NCI-H748 (cell line): ENCODE measurements at regions not wholly inside any gene's neighbourhood (a gene's known extent, or its start where the extent isn't known, plus 50 kb on each side); places are given as distances from the start of the nearest gene placed in this dataset.

Experiments
- DNase-seq: peaks from one replicate; lab custom pipeline; 2025; ENCODE audit not compliant: unreplicated experiment; lab: John Stamatoyannopoulos, UW

DNA sequence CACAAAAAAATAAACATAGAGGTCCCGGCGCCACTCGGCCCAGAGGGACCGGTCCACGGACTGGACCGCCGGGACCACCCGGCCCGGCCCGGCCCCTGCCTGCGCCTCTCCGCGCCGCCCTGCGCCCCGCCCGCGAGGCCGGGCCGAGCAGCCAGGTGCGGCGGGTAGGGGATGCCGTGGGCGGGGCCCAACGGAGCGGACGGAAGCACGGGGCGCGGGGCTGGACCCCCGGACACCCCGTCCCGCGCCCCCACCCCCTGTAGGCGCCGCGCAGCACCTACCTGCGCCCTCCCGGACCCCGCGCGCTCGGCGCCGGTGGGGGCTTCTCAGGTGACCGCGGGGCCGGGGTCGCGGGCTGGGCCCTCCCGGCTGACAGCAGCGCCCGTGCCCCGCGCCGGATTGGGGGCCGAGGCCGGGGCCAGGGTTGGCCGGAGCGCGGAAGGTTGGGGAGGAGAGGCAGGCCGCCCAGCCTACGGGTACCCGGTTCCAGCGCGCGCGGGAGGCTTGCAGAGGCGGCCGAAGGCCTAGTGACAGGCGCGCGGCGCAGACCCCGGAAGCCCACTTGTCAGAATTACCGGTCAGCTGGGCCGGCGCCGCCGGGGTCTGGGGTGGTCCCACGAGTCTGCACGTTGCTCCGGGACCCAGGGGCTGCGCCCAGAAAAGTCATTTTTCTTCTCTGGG, 351.9 kb upstream of the CAMK1G start:
- no peak for DNase-seq

DNA sequence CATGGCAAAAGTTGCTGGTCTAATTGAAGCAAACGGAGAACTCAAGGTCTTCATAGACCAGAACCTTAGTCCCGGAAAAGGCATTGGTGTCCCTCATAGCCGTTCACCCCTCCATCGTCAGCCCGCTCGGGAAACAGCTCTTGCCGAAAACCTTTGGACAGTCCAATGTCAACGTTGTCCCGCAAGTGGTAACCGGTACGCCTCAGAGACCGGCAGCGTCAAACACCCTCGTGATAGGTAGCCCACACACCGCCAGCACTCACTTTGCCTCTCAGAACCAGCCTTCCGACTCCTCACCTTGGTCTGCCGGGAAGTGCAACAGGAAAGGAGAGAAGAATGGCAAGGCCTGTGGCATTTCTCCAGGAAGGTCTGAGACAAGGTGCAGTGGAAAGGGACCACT, 351.3 kb upstream of the CAMK1G start:
- no peak for DNase-seq

DNA sequence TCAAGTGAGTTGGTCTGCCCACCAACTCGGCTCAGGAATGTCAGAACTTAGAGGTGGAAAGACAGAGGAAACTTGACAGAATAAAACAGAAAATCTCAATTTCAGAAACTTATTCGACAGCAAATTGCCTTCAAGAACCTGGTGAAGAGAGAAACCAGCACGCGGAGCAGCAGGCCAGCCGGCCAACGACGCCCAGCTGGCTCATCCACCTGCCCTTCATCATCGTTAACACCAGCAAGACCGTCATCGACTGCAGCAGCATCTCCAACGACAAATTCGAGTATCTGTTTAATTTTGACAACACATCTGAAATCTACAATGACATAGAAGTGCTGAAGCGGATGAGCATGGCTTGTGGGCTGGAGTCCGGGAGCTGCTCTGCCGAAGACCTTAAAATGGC, 350.8 kb upstream of the CAMK1G start:
- no peak for DNase-seq

DNA sequence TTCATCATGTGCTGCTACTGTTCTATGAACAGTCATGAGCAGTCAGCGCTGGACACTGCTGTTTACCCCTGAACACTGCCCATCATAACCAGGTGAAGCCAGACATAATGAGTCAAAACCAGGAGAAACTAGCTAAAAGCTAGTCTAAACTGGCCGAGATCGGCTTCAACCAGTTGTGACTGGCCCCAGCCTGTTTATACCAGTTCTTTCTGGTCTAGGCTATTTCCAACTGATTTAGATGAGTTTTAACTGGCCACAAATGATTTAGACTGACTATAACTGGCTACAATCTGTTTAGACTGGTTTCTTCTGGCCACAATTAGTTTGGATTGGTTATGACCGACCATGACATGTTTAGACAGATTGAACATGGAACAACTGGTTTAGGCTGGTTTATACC, 348.3 kb upstream of the CAMK1G start:
- DNase-seq = no peak

DNA sequence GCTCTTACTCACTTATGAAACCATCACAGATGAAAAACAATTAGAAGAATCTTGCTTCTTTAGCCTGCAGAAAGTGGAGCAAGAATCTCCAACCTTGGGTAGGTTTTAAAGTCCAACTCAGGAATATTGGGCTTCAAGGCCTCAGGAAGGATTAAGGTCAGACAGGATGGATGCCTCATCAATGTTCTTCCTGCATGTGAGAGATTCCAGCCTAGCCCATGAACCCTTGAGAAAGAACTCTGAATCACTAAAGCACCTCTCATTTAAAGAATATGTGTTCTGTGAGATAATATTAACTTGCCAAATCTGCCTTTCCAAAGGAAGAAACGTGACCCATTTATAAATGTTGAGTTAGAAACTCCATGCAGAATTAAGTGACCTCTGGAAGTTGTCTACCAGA, 345.2 kb upstream of the CAMK1G start:
- DNase-seq = no peak

DNA sequence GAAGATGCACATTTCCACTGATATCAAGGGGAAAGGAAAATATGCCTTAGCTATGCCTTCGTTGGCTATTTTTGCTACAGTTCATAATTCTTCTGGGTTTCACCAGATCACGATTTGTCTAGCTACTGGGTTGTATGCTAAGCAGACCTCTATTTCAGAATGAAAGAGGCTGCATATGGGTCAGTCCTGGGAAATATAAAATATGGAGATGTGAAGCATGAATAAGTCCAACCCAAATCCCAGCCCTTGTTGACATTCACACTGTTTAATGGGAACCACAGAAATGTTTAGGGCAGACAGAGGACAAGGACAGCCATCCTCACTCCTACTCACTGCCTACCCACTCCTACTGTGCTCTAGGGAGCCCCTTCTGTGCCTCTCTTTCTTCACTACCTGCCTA, 343.2 kb upstream of the CAMK1G start:
- no peak for DNase-seq

DNA sequence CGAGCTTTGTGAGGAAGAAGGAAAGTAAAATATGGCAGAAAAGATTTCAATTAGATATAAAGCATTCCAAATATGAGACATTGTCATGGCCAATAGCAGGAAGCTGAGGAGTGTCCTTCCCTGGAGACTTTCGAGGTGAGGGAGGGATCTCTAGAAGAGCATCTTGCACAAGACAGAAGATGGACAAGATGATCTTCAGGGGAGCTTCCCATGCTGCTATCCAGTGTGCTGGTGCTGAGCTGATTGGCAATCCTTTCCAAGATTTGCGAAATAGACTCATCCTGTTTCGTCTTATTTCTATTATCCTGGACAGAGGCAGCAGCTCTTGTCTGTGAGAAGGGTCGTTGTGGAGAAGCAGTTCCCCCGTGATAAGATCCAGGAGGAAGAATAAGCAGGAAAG, 342.0 kb upstream of the CAMK1G start:
- DNase-seq = no peak

DNA sequence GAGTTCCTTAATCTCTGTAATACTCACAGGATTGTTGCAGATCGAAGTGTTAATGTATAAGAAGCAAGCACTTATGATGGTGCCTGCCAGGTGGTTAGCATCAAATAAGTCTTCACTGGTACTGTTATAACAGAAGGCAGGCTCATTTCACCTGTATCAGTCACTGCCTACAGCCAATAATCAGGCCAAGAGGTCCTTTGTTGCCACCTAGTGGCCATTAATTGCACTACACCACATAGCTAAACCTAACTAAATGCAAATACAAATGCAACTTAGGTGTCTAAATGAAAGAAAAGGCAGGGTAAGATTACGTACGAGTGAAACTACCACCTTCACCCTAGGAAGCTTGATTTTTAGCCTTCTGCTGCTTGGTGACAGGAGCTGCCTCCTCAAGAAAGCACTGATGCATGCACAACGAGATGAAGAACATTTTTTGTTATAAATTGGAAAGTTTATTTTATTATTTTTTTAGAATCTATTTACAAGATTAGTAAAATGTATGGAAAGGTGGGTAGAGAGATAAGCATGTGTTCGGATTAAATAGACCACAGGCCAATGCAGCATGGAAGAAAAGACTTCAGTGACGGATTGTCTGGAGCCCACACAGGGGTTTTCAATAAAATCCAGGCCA, 334.8 kb upstream of the CAMK1G start:
- DNase-seq = peak; percentile 74

DNA sequence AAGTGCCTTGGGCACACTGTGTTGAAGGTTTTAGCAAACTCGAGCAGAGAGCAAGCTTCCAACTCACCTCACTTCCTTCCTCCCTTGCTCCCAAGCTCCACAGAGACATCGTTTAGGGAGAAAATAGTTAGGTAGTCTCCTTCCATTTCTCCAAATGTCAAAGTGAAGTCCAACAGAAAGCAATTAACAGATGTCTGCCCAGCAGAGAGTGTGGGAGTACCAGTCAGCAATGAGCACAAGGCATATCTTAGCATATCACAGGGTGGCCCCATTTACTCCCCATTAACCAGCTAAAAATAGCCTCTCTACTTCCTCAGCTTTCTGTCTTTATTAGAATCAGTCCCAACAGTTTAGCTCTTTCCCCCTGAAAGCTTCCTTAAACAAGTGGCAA, 334.2 kb upstream of the CAMK1G start:
- no peak for DNase-seq

DNA sequence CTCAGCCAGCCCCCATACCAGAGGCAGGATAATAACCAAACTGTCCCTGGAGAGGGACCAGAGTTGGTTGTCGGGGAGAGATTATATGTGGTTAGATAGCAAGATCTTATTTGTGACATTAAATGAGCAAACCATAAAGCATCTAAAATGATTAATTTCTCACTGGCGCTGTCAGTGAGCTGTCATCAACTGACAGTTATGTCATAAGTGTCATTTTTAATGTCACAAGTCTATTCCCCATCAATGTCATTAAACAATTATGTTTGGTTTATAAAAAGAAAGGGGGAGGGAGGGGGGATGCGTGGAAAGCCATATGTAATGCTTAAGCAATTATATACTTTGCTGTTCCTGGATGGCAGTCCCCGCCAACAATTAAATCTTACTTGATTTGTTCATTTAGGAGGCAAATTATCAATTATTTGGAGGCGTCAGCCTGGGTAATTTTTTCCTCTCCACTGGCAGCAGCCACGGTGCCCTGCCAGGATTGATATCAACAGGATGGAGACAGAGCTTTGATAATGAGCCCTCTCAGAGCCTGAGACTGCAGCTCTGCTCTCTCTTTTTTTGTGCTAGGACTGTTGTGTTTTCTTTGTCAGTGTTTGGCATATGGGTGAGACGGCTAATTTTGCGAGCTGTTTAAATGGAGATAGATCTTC, 333.6 kb upstream of the CAMK1G start:
- peak; percentile 50 for DNase-seq

DNA sequence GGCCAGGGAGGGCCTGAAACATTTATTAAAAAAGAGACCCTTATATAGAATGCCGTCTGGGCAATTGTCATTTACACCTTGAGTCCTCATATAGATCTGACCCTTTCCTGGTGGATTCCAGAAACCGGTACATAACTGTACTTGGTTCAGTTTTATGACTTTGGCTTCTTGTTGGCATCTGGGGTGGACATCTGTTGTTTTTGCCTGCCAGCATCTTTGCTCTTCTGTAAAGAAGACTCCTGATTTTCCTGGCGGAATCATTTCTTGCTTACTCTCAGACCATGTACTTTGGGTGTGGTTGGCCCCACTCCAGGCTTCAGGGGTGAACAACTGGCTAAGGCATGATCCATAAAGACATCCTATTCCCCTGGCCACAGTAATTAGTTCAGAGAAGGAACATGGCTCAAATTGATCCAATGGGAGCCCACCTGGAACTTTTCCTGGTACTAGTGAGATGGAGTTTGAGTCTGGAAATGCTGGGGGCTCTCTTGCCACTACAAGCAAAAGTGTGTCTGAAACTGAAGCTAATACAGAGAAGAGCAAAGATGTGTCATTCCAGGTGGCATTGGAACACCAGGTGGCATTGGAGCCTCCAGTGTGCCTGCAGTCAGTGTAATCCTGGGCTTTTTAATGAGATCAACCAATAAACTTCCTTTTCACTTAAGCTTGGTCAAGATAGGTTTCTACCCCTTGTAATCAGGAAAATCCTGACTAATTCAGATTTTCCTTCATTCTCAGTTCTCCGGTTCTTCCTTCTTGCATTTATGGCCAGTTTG, 332.5 kb upstream of the CAMK1G start:
- DNase-seq = no peak

DNA sequence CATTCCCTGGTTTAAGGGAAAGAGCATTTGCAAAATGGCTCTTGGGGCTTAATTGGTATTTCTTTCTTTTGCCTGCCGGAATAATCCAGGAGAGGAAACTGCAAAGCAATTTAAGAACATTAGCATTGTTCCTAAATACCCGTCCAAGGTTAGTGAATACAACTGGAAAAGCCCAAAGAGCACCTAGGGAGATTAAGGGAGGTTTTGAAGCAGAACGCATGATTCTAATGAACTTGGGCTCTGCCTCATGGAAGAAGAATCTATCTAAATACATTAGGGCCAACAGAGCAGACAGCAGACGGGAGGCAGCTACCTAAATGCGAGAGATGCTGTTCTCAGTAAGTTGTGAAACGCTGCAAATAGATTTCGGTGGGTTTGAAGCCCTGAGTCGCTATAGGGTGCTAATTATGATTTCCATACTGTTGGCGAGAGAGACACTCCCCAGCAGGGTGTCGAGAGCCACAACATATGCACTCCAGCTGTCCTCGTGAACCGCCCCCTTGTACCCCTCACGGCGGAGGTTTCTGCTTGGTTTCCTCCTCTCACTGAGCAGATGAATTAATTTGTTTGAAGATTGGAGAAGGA, 326.7 kb upstream of the CAMK1G start:
- no peak for DNase-seq

DNA sequence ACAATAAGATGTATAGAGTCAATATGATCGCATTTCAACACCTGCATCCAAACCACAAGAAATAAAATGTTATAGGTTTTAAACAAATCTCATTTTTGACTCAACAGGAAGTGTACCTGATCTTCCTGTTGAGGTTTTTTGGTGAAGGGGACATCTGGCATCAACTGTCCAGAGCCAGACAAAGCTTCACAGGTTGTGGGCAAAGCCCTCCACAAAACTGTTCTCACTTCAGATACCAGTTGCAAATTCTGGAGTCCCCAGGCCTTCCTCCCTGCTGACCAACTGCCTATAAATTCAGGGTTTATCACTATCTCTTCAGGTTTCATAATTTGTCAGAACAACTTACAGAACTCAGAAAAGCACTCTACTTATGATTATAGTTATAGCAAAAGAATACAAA, 326.1 kb upstream of the CAMK1G start:
- DNase-seq = no peak

DNA sequence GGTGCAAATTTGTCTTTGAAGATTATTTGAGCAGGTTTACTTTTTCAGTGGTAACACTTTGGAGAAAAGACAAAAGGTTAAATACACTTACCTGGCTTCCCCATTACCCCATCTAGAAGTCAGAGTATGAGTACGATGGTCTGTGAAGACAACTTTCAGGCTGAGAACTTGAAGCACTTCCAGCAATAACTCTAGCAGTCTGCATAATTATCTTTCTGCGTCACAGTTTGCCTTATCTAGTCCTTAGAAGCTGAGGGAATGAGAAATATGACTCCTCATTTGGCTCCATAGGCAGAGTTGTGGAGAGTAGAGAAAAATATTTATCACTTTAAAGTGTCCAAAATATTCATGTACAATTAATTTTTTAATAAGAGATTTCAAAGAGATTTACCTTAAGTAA, 323.4 kb upstream of the CAMK1G start:
- no peak for DNase-seq

DNA sequence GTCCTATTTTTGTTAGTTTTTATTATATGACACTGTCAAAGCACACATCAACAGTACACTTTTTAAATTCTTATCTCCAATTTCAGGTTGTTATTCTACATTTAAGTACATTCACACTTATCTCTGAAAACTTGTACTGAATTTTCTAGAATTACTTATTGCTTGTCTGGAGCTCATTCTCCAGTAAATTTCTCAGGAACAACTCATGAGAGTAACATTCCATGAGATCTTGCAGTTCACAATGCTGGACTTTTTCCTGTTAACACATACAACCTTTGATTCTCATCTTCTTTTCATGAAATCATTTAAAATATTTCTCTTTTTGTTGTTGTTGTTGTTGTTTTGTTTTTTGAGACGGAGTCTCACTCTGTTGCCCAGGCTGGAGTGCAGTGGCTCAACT, 320.9 kb upstream of the CAMK1G start:
- no peak for DNase-seq

DNA sequence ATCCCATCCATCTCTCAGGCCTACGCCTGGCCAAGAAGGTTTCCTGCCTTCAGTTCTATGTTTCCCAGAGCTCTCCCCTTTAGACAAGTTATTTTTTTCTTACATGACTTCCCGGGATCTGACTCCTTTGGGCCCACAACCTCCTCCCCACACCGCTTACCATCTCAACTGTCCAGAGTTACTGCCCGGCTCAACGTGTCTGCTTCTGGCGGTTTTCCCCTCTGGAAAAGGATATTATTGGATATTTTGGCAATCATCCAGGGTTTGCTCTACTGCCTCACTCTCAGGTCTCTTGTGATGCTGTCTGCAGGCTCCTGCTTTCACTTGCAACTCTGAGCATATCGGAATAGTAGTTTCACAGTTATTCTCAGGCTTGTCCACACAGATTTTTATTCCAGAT, 318.2 kb upstream of the CAMK1G start:
- no peak for DNase-seq

DNA sequence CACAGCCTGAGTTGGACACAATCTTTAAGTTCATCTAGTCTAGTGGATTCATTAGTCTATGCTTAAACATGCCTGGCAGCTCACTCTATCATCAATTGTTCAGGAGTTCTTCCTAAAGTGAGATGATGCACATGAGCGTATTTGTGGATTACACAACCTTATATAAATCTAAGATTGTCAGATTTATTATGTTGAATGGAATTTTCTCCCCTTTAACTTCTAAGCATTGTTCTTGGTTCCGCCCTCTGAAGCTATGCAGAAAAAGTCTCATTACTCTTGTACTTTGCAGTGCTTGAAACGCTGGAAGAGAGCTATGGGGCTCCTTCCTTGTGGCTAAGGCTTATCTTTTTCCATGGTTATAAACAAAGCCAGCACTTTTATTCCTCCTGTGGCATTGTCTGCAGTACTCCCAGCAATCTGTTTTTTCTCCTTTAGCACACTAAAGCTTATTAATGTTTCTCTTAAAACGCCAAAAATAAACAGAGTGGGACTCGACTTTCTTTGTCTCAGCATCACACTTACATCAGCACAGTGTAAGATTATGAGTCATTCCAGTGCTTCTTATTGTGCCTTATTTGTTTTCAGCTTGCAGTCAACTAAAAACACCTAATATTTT, 316.8 kb upstream of the CAMK1G start:
- no peak for DNase-seq

DNA sequence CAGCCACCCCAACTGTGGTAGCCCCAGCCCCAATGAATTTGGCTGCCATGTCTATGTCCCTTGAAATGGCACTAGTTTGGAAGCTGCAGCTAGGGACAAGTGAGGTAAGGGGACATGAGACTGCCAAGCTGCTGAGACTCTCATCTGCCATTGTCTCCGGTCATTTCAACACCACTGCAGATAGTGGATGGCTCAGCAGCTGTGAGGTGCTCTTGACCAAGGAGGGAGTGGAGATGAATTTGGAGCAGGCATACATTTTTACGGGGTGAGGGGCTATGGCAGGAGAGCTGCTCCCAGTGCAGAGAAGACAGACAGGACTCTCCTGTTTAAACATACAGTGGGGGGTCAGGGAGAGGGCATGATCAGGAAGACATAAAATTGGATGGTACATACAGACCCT, 315.5 kb upstream of the CAMK1G start:
- no peak for DNase-seq

DNA sequence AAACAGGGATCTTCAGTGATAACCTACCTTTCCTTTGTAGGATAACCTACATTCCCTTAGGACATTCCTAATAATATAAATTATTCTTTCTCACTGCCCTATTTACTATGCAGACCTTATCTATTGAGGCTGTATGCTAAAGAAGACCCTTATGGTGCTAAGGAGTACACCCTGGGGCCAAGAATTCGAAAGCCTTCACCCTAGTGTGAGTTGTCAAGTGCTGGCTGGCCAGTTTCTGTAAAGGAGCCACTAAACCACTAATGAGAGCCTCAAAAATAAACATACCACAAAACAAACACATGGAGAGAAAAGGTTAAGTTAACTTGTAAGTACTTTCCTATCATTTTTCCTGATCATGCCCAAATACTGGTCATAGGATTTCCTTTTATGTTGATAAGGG, 315.0 kb upstream of the CAMK1G start:
- no peak for DNase-seq

DNA sequence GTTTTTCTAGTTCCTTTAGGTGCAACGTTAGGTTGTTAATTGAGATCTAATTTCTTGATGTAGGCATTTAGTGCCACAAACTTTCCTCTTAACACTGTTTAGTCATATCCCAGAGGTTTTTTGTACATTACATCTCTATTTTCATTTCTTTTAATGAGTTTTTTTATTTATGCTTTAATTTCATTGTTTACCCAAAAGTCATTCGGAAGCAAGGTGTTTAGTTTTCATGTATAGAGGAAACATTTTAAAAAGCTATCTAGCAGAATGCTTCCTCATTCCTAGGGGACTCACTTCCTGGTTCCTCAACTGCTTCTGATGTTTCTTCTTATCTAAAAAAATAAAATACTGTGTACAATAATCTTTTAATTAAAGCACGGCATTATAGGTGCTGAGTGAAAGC, 307.2 kb upstream of the CAMK1G start:
- no peak for DNase-seq

DNA sequence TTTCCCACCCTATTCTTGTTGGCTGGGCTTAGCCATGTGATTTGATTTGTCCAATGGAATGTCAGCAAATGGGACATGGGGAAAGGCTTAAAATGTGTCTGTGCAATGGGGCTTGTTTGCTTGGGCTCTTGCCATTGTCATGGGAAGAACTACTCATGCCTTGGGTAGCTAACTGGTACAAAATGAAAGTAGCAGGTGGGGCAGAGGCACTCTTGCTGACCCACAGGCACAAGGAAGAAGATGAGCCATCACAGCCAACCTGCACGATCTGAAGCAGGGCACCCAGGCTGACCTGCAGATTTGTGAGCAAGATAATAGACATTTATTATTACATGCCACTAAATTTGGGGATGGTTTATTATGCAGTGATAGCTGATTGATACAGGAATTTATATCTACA, 305.9 kb upstream of the CAMK1G start:
- DNase-seq = no peak
